ENCODE measurements at regions not wholly inside any gene's neighbourhood (a gene's known extent, or its start where the extent isn't known, plus 50 kb on each side); places are given as distances from the start of the nearest gene placed in this dataset.
"Not testable (repeated sequence)": the region's sequence is repeated elsewhere in the genome, so short reads cannot be mapped to it uniquely, and the experiment has no call there.

GRCh38 chr12:102323799-102324198 is 126.2 kb upstream of the PMCH start:
- no peak overlapping the region for H3K27ac ChIP-seq
- TF ChIP-seq ZFX (IDR thresholded peaks at IDR 0.05; ENCODE audit: borderline replicate concordance) = no peak
- TF ChIP-seq, protein P1, sequence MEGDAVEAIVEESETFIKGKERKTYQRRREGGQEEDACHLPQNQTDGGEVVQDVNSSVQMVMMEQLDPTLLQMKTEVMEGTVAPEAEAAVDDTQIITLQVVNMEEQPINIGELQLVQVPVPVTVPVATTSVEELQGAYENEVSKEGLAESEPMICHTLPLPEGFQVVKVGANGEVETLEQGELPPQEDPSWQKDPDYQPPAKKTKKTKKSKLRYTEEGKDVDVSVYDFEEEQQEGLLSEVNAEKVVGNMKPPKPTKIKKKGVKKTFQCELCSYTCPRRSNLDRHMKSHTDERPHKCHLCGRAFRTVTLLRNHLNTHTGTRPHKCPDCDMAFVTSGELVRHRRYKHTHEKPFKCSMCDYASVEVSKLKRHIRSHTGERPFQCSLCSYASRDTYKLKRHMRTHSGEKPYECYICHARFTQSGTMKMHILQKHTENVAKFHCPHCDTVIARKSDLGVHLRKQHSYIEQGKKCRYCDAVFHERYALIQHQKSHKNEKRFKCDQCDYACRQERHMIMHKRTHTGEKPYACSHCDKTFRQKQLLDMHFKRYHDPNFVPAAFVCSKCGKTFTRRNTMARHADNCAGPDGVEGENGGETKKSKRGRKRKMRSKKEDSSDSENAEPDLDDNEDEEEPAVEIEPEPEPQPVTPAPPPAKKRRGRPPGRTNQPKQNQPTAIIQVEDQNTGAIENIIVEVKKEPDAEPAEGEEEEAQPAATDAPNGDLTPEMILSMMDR (IDR thresholded peaks at IDR 0.05) = no peak

GRCh38 chr12:102322254-102322653 is 124.6 kb upstream of the PMCH start:
- TF ChIP-seq, protein P1 (IDR thresholded peaks at IDR 0.05) = no peak
- TF ChIP-seq ZFX (IDR thresholded peaks at IDR 0.05; ENCODE audit: borderline replicate concordance) = no peak
- no peak overlapping the region for H3K27ac ChIP-seq

DNA sequence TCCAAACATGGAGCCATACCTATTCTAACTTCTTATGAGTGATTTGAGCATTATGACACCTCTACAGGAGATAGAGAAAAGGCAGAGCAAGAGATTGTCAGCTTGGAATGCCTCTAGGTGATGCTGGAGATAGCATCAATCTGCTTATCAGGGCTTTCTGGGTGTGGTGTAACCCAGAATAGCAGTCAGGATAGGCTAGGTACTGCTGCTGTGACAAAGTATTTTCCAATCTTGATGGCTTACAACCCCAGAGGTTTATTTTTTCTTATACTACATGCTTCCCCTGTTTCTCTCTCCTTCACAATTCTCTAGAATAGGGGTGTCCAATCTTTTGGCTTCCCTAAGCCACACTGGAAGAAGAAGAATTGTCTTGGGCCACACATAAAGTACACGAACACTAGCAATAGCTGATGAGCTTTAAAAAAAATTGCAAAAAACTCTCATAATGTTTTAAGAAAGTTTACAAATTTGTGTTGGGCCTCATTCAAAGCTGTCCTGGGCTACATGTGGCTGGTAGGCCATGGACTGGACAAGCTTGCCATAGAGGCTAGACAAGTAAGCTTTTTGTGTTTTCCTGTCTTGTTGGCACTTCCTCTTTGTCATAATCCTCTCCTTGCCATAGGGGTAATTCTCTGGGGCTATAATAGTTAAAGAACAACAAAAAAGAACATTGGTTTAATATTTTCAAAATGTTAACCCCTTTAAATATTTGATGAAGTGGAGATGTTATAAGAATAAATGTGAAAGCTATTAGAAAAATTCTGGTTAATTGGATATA is 123.9 kb upstream of the PMCH start:
- no peak for TF ChIP-seq ZFX (IDR thresholded peaks at IDR 0.05; ENCODE audit: borderline replicate concordance)
- TF ChIP-seq, protein P1 (IDR thresholded peaks at IDR 0.05) = no peak
- H3K27ac ChIP-seq = no peak overlapping the region

DNA sequence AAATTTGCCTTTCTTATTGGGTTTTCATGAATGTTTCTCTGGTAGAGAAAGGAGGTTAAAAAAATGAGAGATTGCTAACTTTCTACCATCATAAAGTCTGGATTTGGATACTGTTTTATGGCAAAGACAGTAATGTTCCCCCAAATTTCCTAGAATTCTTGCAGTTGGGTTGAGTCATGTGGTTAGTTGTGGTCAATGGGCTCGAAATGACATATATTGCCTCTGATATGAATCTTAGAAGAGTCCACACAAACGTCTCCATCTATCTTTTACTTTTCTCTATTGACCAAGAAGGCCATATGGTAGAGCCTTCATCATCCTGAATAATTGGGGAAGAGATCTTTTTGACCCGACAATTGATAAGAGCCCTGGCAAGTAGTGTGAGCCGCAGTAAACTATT is 119.5 kb upstream of the PMCH start:
- no peak overlapping the region for H3K27ac ChIP-seq
- no peak for TF ChIP-seq ZFX (IDR thresholded peaks at IDR 0.05; ENCODE audit: borderline replicate concordance)
- TF ChIP-seq, protein P1 (IDR thresholded peaks at IDR 0.05) = no peak

GRCh38 chr12:102316723-102317122 is 119.1 kb upstream of the PMCH start:
- TF ChIP-seq ZFX (IDR thresholded peaks at IDR 0.05; ENCODE audit: borderline replicate concordance) = no peak
- TF ChIP-seq, protein P1 (IDR thresholded peaks at IDR 0.05) = no peak
- H3K27ac ChIP-seq = no peak overlapping the region

GRCh38 chr12:102314821-102315220 is 117.2 kb upstream of the PMCH start:
- no peak overlapping the region for H3K27ac ChIP-seq
- TF ChIP-seq, protein P1 (IDR thresholded peaks at IDR 0.05) = no peak
- TF ChIP-seq ZFX (IDR thresholded peaks at IDR 0.05; ENCODE audit: borderline replicate concordance) = no peak

DNA sequence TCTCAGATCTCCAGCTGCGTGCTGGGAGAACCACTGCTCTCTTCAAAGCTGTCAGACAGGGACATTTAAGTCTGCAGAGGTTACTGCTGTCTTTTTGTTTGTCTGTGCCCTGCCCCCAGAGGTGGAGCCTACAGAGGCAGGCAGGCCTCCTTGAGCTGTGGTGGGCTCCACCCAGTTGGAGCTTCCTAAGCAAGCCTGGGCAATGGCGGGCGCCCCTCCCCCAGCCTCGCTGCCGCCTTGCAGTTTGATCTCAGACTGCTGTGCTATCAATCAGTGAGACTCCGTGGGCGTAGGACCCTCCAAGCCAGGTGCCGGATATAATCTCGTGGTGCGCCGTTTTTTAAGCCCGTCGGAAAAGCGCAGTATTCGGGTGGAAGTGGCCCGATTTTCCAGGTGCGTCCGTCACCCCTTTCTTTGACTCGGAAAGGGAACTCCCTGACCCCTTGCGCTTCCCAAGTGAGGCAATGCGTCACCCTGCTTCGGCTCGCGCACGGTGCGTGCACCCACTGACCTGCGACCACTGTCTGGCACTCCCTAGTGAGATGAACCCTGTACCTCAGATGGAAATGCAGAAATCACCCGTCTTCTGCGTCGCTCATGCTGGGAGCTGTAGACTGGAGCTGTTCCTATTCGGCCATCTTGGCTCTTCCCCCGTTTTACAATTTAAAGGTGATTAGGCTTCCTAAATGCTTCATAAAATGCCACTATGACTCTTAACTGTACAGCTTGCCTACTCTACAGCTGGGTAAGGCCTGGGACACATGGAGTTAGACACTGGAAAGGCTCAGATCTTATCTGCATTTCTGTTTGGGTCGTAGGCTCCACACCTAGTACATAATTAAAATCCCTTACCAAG is 115.7 kb upstream of the PMCH start:
- H3K27ac ChIP-seq = not testable (repeated sequence)

All from 22Rv1 (cell line).